ENCODE measurements at regions not wholly inside any gene's neighbourhood (a gene's known extent, or its start where the extent isn't known, plus 50 kb on each side); places are given as distances from the start of the nearest gene placed in this dataset.

- DNase-seq, result no peak
These were observed 102.3 kb upstream of the PFN2 start for GRCh38 chr3:150073031-150073430.

GRCh38 chr3:150072576-150072975 is 101.9 kb upstream of the PFN2 start:
- no peak for DNase-seq

- DNase-seq, result no peak
These were observed 99.6 kb upstream of the PFN2 start for GRCh38 chr3:150070271-150070670.

GRCh38 chr3:150069633-150070032 is 98.9 kb upstream of the PFN2 start:
- no peak for DNase-seq

GRCh38 chr3:150069154-150069527 is 98.4 kb upstream of the PFN2 start:
- DNase-seq, result no peak

GRCh38 chr3:150068440-150069153 is 97.9 kb upstream of the PFN2 start:
- DNase-seq, result no peak

- DNase-seq, result no peak
These were observed 96.9 kb upstream of the PFN2 start for GRCh38 chr3:150067561-150067960.

GRCh38 chr3:150064971-150065370 is 94.3 kb upstream of the PFN2 start:
- DNase-seq, result no peak

- DNase-seq, result no peak
These were observed 92.5 kb upstream of the PFN2 start for GRCh38 chr3:150063237-150063636.

- DNase-seq, result peak in 1 of 51 donors; percentile 7
These were observed 91.8 kb upstream of the PFN2 start for GRCh38 chr3:150062492-150062891.

GRCh38 chr3:150061288-150062024 is 90.8 kb upstream of the PFN2 start:
- DNase-seq, result no peak

GRCh38 chr3:150059729-150060128 is 89.0 kb upstream of the PFN2 start:
- DNase-seq, result peak in 3 of 51 donors; percentile 8 to 27 (median 12)

- no peak for DNase-seq
These were observed 88.5 kb upstream of the PFN2 start for GRCh38 chr3:150059241-150059640.

- DNase-seq, result no peak
These were observed 86.5 kb upstream of the PFN2 start for GRCh38 chr3:150057227-150057626.

- no peak for DNase-seq
These were observed 84.6 kb upstream of the PFN2 start for GRCh38 chr3:150055332-150055731.

GRCh38 chr3:150054635-150055034 is 83.9 kb upstream of the PFN2 start:
- no peak for DNase-seq

- DNase-seq, result no peak
These were observed 79.8 kb upstream of the PFN2 start for GRCh38 chr3:150050510-150050909.

- no peak for DNase-seq
These were observed 78.6 kb upstream of the PFN2 start for GRCh38 chr3:150049317-150049716.

- DNase-seq, result no peak
These were observed 71.2 kb upstream of the PFN2 start for GRCh38 chr3:150041877-150042276.

- DNase-seq, result no peak
These were observed 69.4 kb upstream of the PFN2 start for GRCh38 chr3:150040097-150040496.

GRCh38 chr3:150038830-150039229 is 68.1 kb upstream of the PFN2 start:
- no peak for DNase-seq

- DNase-seq, result no peak
These were observed 66.1 kb upstream of the PFN2 start for GRCh38 chr3:150036780-150037179.

- DNase-seq, result no peak
These were observed 65.4 kb upstream of the PFN2 start for GRCh38 chr3:150035910-150036612.

All from hypothalamus (tissue), 51 donors.